ENCODE measurements at regions not wholly inside any gene's neighbourhood (a gene's known extent, or its start where the extent isn't known, plus 50 kb on each side); places are given as distances from the start of the nearest gene placed in this dataset.

GRCh38 chr1:209316929-209317328 is 266.6 kb upstream of the CAMK1G start:
- Mint-ChIP-seq H3K9me3 (no peaks in the 10 kb centered on the region), H3K27me3 (no peaks in the 10 kb centered on the region), H3K4me1 (ENCODE audit: low read depth) (no peaks in the 10 kb centered on the region), H3K27ac (no peak overlapping the region), H3K4me3 (no peak overlapping the region), H3K36me3 (ENCODE audit: low read depth) (no peaks in the 10 kb centered on the region)

GRCh38 chr1:209318181-209319056 is 265.1 kb upstream of the CAMK1G start:
- no peak overlapping the region for H3K27ac Mint-ChIP-seq
- H3K9me3 Mint-ChIP-seq, result peaks cover 1% of the 10 kb centered on the region
- no peaks in the 10 kb centered on the region for H3K36me3 Mint-ChIP-seq (ENCODE audit: low read depth)
- no peaks in the 10 kb centered on the region for H3K4me1 Mint-ChIP-seq (ENCODE audit: low read depth)
- no peaks in the 10 kb centered on the region for H3K27me3 Mint-ChIP-seq
- no peak overlapping the region for H3K4me3 Mint-ChIP-seq

- no peak overlapping the region for H3K4me3 Mint-ChIP-seq
- no peak overlapping the region for H3K27ac Mint-ChIP-seq
- peaks cover 4% of the 10 kb centered on the region for H3K9me3 Mint-ChIP-seq
- H3K4me1 Mint-ChIP-seq (ENCODE audit: low read depth), result no peaks in the 10 kb centered on the region
- H3K36me3 Mint-ChIP-seq (ENCODE audit: low read depth), result no peaks in the 10 kb centered on the region
- H3K27me3 Mint-ChIP-seq, result no peaks in the 10 kb centered on the region
Observed at GRCh38 chr1:209319057-209319432, 264.5 kb upstream of the CAMK1G start.

GRCh38 chr1:209319549-209319948 is 264.0 kb upstream of the CAMK1G start:
- H3K9me3 Mint-ChIP-seq, result peaks cover 4% of the 10 kb centered on the region
- H3K27me3 Mint-ChIP-seq, result no peaks in the 10 kb centered on the region
- no peak overlapping the region for H3K4me3 Mint-ChIP-seq
- no peaks in the 10 kb centered on the region for H3K4me1 Mint-ChIP-seq (ENCODE audit: low read depth)
- H3K27ac Mint-ChIP-seq, result no peak overlapping the region
- H3K36me3 Mint-ChIP-seq (ENCODE audit: low read depth), result no peaks in the 10 kb centered on the region

- H3K27ac Mint-ChIP-seq, result no peak overlapping the region
- H3K36me3 Mint-ChIP-seq (ENCODE audit: low read depth), result no peaks in the 10 kb centered on the region
- peaks cover 4% of the 10 kb centered on the region for H3K9me3 Mint-ChIP-seq
- H3K27me3 Mint-ChIP-seq, result no peaks in the 10 kb centered on the region
- H3K4me3 Mint-ChIP-seq, result no peak overlapping the region
- H3K4me1 Mint-ChIP-seq (ENCODE audit: low read depth), result no peaks in the 10 kb centered on the region
Observed at GRCh38 chr1:209323743-209324142, 259.8 kb upstream of the CAMK1G start.

GRCh38 chr1:209324901-209325871 is 258.3 kb upstream of the CAMK1G start:
- Mint-ChIP-seq H3K36me3 (ENCODE audit: low read depth) (no peaks in the 10 kb centered on the region), H3K4me1 (ENCODE audit: low read depth) (no peaks in the 10 kb centered on the region), H3K27ac (no peak overlapping the region), H3K27me3 (no peaks in the 10 kb centered on the region), H3K9me3 (peaks cover 4% of the 10 kb centered on the region), H3K4me3 (no peak overlapping the region)

- Mint-ChIP-seq H3K36me3 (ENCODE audit: low read depth) (no peaks in the 10 kb centered on the region), H3K27ac (no peak overlapping the region), H3K27me3 (no peaks in the 10 kb centered on the region), H3K4me1 (ENCODE audit: low read depth) (no peaks in the 10 kb centered on the region), H3K4me3 (no peak overlapping the region), H3K9me3 (peaks cover 4% of the 10 kb centered on the region)
Observed at GRCh38 chr1:209326076-209326475, 257.4 kb upstream of the CAMK1G start.

GRCh38 chr1:209326831-209327230 is 256.7 kb upstream of the CAMK1G start:
- Mint-ChIP-seq H3K27ac (no peak overlapping the region), H3K36me3 (ENCODE audit: low read depth) (no peaks in the 10 kb centered on the region), H3K27me3 (no peaks in the 10 kb centered on the region), H3K4me1 (ENCODE audit: low read depth) (no peaks in the 10 kb centered on the region), H3K4me3 (no peak overlapping the region), H3K9me3 (peaks cover 4% of the 10 kb centered on the region)

GRCh38 chr1:209328196-209328595 is 255.3 kb upstream of the CAMK1G start:
- Mint-ChIP-seq H3K27ac (no peak overlapping the region), H3K36me3 (ENCODE audit: low read depth) (no peaks in the 10 kb centered on the region)

GRCh38 chr1:209335178-209335577 is 248.3 kb upstream of the CAMK1G start:
- no peak overlapping the region for H3K27ac Mint-ChIP-seq
- H3K36me3 Mint-ChIP-seq (ENCODE audit: low read depth), result no peaks in the 10 kb centered on the region
- peaks cover 20% of the 10 kb centered on the region for H3K27me3 Mint-ChIP-seq
- no peaks in the 10 kb centered on the region for H3K9me3 Mint-ChIP-seq
- no peaks in the 10 kb centered on the region for H3K4me1 Mint-ChIP-seq (ENCODE audit: low read depth)
- H3K4me3 Mint-ChIP-seq, result no peak overlapping the region

More at GRCh38 chr1:209328196-209328595, 255.3 kb upstream of the CAMK1G start:
- Mint-ChIP-seq H3K9me3 (peaks cover 4% of the 10 kb centered on the region), H3K4me1 (ENCODE audit: low read depth) (no peaks in the 10 kb centered on the region), H3K27me3 (peaks cover under 1% of the 10 kb centered on the region), H3K4me3 (no peak overlapping the region)

GRCh38 chr1:209341146-209341545 is 242.4 kb upstream of the CAMK1G start:
- H3K27me3 Mint-ChIP-seq, result peaks cover 15% of the 10 kb centered on the region
- no peaks in the 10 kb centered on the region for H3K9me3 Mint-ChIP-seq
- no peak overlapping the region for H3K4me3 Mint-ChIP-seq
- H3K27ac Mint-ChIP-seq, result no peak overlapping the region
- H3K36me3 Mint-ChIP-seq (ENCODE audit: low read depth), result no peaks in the 10 kb centered on the region
- H3K4me1 Mint-ChIP-seq (ENCODE audit: low read depth), result no peaks in the 10 kb centered on the region

GRCh38 chr1:209341673-209342420 is 241.7 kb upstream of the CAMK1G start:
- no peaks in the 10 kb centered on the region for H3K4me1 Mint-ChIP-seq (ENCODE audit: low read depth)
- H3K36me3 Mint-ChIP-seq (ENCODE audit: low read depth), result no peaks in the 10 kb centered on the region
- H3K4me3 Mint-ChIP-seq, result no peak overlapping the region
- no peak overlapping the region for H3K27ac Mint-ChIP-seq
- H3K27me3 Mint-ChIP-seq, result peaks cover 9% of the 10 kb centered on the region
- no peaks in the 10 kb centered on the region for H3K9me3 Mint-ChIP-seq

- H3K4me3 Mint-ChIP-seq, result no peak overlapping the region
- no peaks in the 10 kb centered on the region for H3K36me3 Mint-ChIP-seq (ENCODE audit: low read depth)
- peaks cover 9% of the 10 kb centered on the region for H3K27me3 Mint-ChIP-seq
- H3K27ac Mint-ChIP-seq, result no peak overlapping the region
- no peaks in the 10 kb centered on the region for H3K4me1 Mint-ChIP-seq (ENCODE audit: low read depth)
- no peaks in the 10 kb centered on the region for H3K9me3 Mint-ChIP-seq
Observed at GRCh38 chr1:209342441-209343175, 240.9 kb upstream of the CAMK1G start.

- Mint-ChIP-seq H3K27me3 (peaks cover 9% of the 10 kb centered on the region), H3K9me3 (no peaks in the 10 kb centered on the region), H3K4me1 (ENCODE audit: low read depth) (no peaks in the 10 kb centered on the region), H3K27ac (no peak overlapping the region), H3K36me3 (ENCODE audit: low read depth) (no peaks in the 10 kb centered on the region), H3K4me3 (no peak overlapping the region)
Observed at GRCh38 chr1:209343511-209343910, 240.0 kb upstream of the CAMK1G start.

Measured in stimulated activated naive CD8-positive, alpha-beta T cell treated with anti-CD3 and anti-CD28 coated beads, Interleukin-15, Interleukin-2, amounts not matched to agents 100 ng/mL and 50 ng/mL, for 24 hours (primary cell).